ENCODE measurements at regions not wholly inside any gene's neighbourhood (a gene's known extent, or its start where the extent isn't known, plus 50 kb on each side); places are given as distances from the start of the nearest gene placed in this dataset.

DNA sequence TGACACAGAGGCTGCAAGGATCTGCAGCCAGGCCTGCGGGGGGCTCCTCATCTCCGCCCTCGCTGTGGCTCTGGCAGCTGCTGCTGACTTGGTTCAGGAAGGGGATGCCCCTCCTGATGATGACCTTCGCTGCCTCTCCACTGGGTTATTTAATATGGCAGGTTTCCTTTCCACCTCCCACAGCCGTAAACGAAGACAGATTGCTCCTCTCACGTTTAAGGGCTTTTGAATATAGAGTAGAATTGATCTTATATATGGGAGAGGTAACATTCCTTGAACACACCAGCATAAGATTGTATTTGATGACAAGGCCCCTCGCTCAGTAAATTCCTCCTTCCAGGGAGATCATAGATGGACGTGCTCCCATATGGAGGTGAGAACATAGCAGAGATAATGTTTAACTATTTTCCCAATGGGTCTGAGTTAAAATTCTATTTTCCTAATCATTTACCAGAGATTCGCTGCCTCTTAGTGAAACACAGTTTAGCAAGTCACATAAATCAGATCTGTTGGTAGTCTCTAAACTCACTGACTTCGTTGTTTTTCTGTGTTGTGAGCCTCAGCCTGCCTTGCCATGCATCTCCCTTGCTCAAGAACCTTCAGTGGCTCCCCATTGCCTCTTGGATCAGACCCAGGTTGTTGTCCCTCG lies 88.5 kb upstream of the AJAP1 start:
- Histone ChIP-seq H3K27ac (ENCODE audit: low read depth, low read length) (no peak overlapping the region), H3K4me3 (ENCODE audit: insufficient read depth, low read length) (no peak overlapping the region), H3K79me2 (ENCODE audit: insufficient read depth, low read length) (no peaks in the 10 kb centered on the region), H3K27me3 (ENCODE audit: insufficient read depth, low read length) (no peaks in the 10 kb centered on the region), H2AFZ (ENCODE audit: low read length) (no peak overlapping the region), H3K36me3 (ENCODE audit: insufficient read depth, low read length) (no peaks in the 10 kb centered on the region), H4K20me1 (ENCODE audit: insufficient read depth, low read length) (no peaks in the 10 kb centered on the region), H3K4me1 (ENCODE audit: insufficient read depth, low read length) (no peaks in the 10 kb centered on the region), H3K4me2 (ENCODE audit: insufficient read depth, low read length) (no peak overlapping the region), H3K9me3 (ENCODE audit: low read depth, low read length) (peaks cover 2% of the 10 kb centered on the region)
- no peak for DNase-seq (ENCODE audit: insufficient read length, low spot score, missing footprints)
- TF ChIP-seq, protein P1, sequence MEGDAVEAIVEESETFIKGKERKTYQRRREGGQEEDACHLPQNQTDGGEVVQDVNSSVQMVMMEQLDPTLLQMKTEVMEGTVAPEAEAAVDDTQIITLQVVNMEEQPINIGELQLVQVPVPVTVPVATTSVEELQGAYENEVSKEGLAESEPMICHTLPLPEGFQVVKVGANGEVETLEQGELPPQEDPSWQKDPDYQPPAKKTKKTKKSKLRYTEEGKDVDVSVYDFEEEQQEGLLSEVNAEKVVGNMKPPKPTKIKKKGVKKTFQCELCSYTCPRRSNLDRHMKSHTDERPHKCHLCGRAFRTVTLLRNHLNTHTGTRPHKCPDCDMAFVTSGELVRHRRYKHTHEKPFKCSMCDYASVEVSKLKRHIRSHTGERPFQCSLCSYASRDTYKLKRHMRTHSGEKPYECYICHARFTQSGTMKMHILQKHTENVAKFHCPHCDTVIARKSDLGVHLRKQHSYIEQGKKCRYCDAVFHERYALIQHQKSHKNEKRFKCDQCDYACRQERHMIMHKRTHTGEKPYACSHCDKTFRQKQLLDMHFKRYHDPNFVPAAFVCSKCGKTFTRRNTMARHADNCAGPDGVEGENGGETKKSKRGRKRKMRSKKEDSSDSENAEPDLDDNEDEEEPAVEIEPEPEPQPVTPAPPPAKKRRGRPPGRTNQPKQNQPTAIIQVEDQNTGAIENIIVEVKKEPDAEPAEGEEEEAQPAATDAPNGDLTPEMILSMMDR (IDR thresholded peaks at IDR 0.05; ENCODE audit: extremely low read depth, low read depth, low read length) = no peak

DNA sequence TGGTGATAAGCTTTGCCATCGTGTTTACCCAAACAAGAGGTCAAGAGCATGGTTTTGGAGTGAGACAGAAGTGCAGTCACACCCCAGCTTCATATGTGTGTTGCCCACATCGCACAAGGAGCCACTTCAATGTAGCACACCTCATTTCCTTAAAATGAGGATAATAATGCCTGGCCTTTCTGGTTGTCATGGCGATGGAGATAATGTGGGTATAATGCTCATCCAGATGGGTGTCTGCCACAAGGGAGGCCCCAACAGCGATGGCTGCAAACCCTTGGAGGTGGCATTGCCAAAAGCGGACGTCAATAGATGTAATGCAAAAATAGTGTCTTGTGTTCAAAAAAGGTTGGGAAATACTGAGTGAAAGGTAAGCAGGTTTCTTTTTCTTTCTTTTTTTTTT lies 83.1 kb upstream of the AJAP1 start:
- Histone ChIP-seq H3K4me2 (ENCODE audit: insufficient read depth, low read length) (no peak overlapping the region), H2AFZ (ENCODE audit: low read length) (no peak overlapping the region), H3K9me3 (ENCODE audit: low read depth, low read length) (peaks cover 2% of the 10 kb centered on the region), H3K27ac (ENCODE audit: low read depth, low read length) (no peak overlapping the region), H3K27me3 (ENCODE audit: insufficient read depth, low read length) (no peaks in the 10 kb centered on the region), H3K79me2 (ENCODE audit: insufficient read depth, low read length) (no peaks in the 10 kb centered on the region), H4K20me1 (ENCODE audit: insufficient read depth, low read length) (no peaks in the 10 kb centered on the region), H3K36me3 (ENCODE audit: insufficient read depth, low read length) (no peaks in the 10 kb centered on the region), H3K4me1 (ENCODE audit: insufficient read depth, low read length) (no peaks in the 10 kb centered on the region), H3K4me3 (ENCODE audit: insufficient read depth, low read length) (no peak overlapping the region)
- no peak for DNase-seq (ENCODE audit: insufficient read length, low spot score, missing footprints)
- TF ChIP-seq, protein P1 (IDR thresholded peaks at IDR 0.05; ENCODE audit: extremely low read depth, low read depth, low read length) = no peak

DNA sequence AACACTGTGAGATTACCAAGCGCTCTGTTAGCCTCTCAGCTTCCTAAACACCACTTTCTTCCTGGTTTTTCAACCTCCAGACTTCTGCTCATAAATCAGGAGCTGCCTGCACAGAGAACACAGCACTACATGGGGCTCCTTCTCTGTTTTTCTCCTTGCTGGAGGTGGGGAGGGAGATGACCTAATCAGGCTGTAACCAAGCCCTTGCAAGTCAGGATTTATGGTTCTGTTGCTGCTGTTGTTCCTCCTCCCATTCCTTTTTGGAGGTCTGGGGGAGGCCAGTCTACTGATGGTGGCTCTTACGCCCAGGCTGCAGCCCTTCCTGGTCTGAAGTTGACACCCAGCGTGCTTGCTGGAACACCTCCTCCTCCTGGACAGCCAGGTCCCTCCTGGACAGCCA lies 80.9 kb upstream of the AJAP1 start:
- Histone ChIP-seq H3K4me2 (ENCODE audit: insufficient read depth, low read length) (no peak overlapping the region), H3K9me3 (ENCODE audit: low read depth, low read length) (peaks cover 2% of the 10 kb centered on the region), H3K4me1 (ENCODE audit: insufficient read depth, low read length) (no peaks in the 10 kb centered on the region), H3K36me3 (ENCODE audit: insufficient read depth, low read length) (no peaks in the 10 kb centered on the region), H3K27ac (ENCODE audit: low read depth, low read length) (no peak overlapping the region), H3K27me3 (ENCODE audit: insufficient read depth, low read length) (no peaks in the 10 kb centered on the region), H3K79me2 (ENCODE audit: insufficient read depth, low read length) (no peaks in the 10 kb centered on the region), H4K20me1 (ENCODE audit: insufficient read depth, low read length) (no peaks in the 10 kb centered on the region), H2AFZ (ENCODE audit: low read length) (no peak overlapping the region), H3K4me3 (ENCODE audit: insufficient read depth, low read length) (no peak overlapping the region)
- no peak for DNase-seq (ENCODE audit: insufficient read length, low spot score, missing footprints)
- TF ChIP-seq, protein P1 (IDR thresholded peaks at IDR 0.05; ENCODE audit: extremely low read depth, low read depth, low read length) = no peak

DNA sequence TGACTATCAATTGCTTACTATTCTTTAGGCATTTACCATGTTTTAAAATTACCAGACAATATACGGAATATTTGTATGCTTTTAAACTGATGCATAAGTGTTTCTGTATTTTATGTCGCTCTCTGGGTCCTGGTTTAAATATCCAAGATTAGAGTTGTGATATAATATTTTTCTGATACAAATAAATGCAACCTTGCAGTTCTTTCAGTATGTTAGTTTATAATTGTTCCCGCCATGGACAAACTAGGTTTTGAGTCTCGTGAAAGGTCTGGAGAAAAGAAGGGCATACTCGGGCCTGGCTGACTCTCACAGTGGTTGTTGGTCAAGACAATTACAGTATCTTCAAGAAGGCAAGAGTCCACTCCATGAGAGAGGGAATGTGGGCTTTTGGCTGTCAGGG lies 72.6 kb upstream of the AJAP1 start:
- Histone ChIP-seq H4K20me1 (ENCODE audit: insufficient read depth, low read length) (no peaks in the 10 kb centered on the region), H2AFZ (ENCODE audit: low read length) (no peak overlapping the region), H3K4me3 (ENCODE audit: insufficient read depth, low read length) (no peak overlapping the region), H3K36me3 (ENCODE audit: insufficient read depth, low read length) (no peaks in the 10 kb centered on the region), H3K4me2 (ENCODE audit: insufficient read depth, low read length) (no peak overlapping the region), H3K4me1 (ENCODE audit: insufficient read depth, low read length) (no peaks in the 10 kb centered on the region), H3K79me2 (ENCODE audit: insufficient read depth, low read length) (no peaks in the 10 kb centered on the region), H3K27ac (ENCODE audit: low read depth, low read length) (no peak overlapping the region), H3K27me3 (ENCODE audit: insufficient read depth, low read length) (no peaks in the 10 kb centered on the region), H3K9me3 (ENCODE audit: low read depth, low read length) (peaks cover 2% of the 10 kb centered on the region)
- TF ChIP-seq, protein P1 (IDR thresholded peaks at IDR 0.05; ENCODE audit: extremely low read depth, low read depth, low read length) = no peak
- no peak for DNase-seq (ENCODE audit: insufficient read length, low spot score, missing footprints)

Measured in osteoblast (primary cell).